OCI-LY1 (cell line): ENCODE measurements at regions not wholly inside any gene's neighbourhood (a gene's known extent, or its start where the extent isn't known, plus 50 kb on each side); places are given as distances from the start of the nearest gene placed in this dataset.

ENCODE experiments used
- H2AFZ ChIP-seq: fragments of 200-600 bp; sonication (generic), shearing (Covaris generic); 2 replicates; pipeline ENCODE4 v1.6.0; 2014; ENCODE audit warnings: antibody characterized with exemption, mild to moderate bottlenecking, low read length
- H3F3A ChIP-seq: fragments of 200-600 bp; sonication (generic), shearing (Covaris generic); 2 replicates; pipeline ENCODE4 v1.6.0; 2014; ENCODE audit warnings: mild to moderate bottlenecking, antibody characterized with exemption, low read length, moderate library complexity; ENCODE audit not compliant: insufficient read depth
- H3K27ac ChIP-seq: fragments of 200-600 bp; sonication (generic); 2 replicates; pipeline ENCODE4 v1.5.1; 2014; ENCODE audit warnings: low read length, mixed run types, mild to moderate bottlenecking, low read depth; ENCODE audit not compliant: poor library complexity, severe bottlenecking
- H3K27me3 ChIP-seq: fragments of 200-600 bp; sonication (generic); 2 replicates; pipeline ENCODE4 v1.6.0; 2014; ENCODE audit warnings: antibody characterized with exemption, mild to moderate bottlenecking, low read length, moderate library complexity; ENCODE audit not compliant: insufficient read depth
- H3K36me3 ChIP-seq: fragments of 200-600 bp; sonication (generic); 2 replicates; pipeline ENCODE4 v1.6.1; 2014; ENCODE audit warnings: mild to moderate bottlenecking, antibody characterized with exemption, low read length, moderate library complexity, mixed read lengths; ENCODE audit not compliant: insufficient read depth
- H3K4me1 ChIP-seq: fragments of 200-600 bp; sonication (generic); 2 replicates; pipeline ENCODE4 v1.5.1; 2014; ENCODE audit warnings: mild to moderate bottlenecking, low read length, moderate library complexity; ENCODE audit not compliant: insufficient read depth, severe bottlenecking
- H3K4me2 ChIP-seq: fragments of 200-600 bp; sonication (generic), shearing (Covaris generic); 2 replicates; pipeline ENCODE4 v1.6.1; 2014; ENCODE audit warnings: low read length
- H3K4me3 ChIP-seq: fragments of 200-600 bp; sonication (generic); 2 replicates; pipeline ENCODE4 v1.5.1; 2014; ENCODE audit warnings: low read length, low read depth, mild to moderate bottlenecking, mixed read lengths; ENCODE audit not compliant: poor library complexity, severe bottlenecking
- H3K79me2 ChIP-seq: fragments of 200-600 bp; shearing (Covaris generic); 2 replicates; pipeline ENCODE4 v1.6.1; 2016; ENCODE audit warnings: mixed run types, low read length, mixed read lengths; ENCODE audit not compliant: insufficient read depth
- H3K9ac ChIP-seq: fragments of 200-600 bp; sonication (generic), shearing (Covaris generic); 2 replicates; pipeline ENCODE4 v1.6.1; 2014; ENCODE audit warnings: mild to moderate bottlenecking, low read length, mixed read lengths
- H3K9me2 ChIP-seq: fragments of 200-600 bp; sonication (generic), shearing (Covaris generic); 2 replicates; pipeline ENCODE4 v1.6.1; 2014; ENCODE audit warnings: low read depth, mild to moderate bottlenecking, low read length, mixed read lengths
- H3K9me3 ChIP-seq: fragments of 200-600 bp; shearing (Covaris generic); 2 replicates; pipeline ENCODE4 v1.6.1; 2014; ENCODE audit warnings: low read length, mixed read lengths
- H4K20me1 ChIP-seq: fragments of 200-600 bp; sonication (generic), shearing (Covaris generic); 2 replicates; pipeline ENCODE4 v1.6.0; 2016; ENCODE audit warnings: mild to moderate bottlenecking, low read length; ENCODE audit not compliant: insufficient read depth
- CTCF ChIP-seq: fragments of 200-600 bp; sonication (generic), shearing (Covaris generic); IDR thresholded peaks from 2 replicates; pipeline ENCODE4 v1.5.1; 2017; ENCODE audit warnings: mild to moderate bottlenecking, antibody characterized with exemption, low read length, moderate library complexity, mixed read lengths
- EZH2 ChIP-seq: fragments of 200-600 bp; sonication (generic), shearing (Covaris generic); IDR thresholded peaks from 2 replicates; pipeline ENCODE4 v1.8.0; 2017; ENCODE audit warnings: borderline replicate concordance, mixed run types, mild to moderate bottlenecking, antibody characterized with exemption, low read length, moderate library complexity, mixed read lengths

- H4K20me1 ChIP-seq, result no peaks in the 10 kb centered on the region
- H3K27me3 ChIP-seq, result no peaks in the 10 kb centered on the region
- H3K4me1 ChIP-seq, result no peaks in the 10 kb centered on the region
- no peaks in the 10 kb centered on the region for H3K9me2 ChIP-seq
- no peak overlapping the region for H3K27ac ChIP-seq
- H3K4me3 ChIP-seq, result no peak overlapping the region
- no peaks in the 10 kb centered on the region for H3F3A ChIP-seq
- no peak overlapping the region for H2AFZ ChIP-seq
- H3K4me2 ChIP-seq, result no peak overlapping the region
- no peaks in the 10 kb centered on the region for H3K36me3 ChIP-seq
- H3K79me2 ChIP-seq, result no peaks in the 10 kb centered on the region
- H3K9ac ChIP-seq, result no peak overlapping the region
- TF ChIP-seq EZH2 (no peak), CTCF (no peak)
- no peaks in the 10 kb centered on the region for H3K9me3 ChIP-seq
These were observed 137.7 kb upstream of the BLID start for GRCh38 chr11:122253589-122254231.

GRCh38 chr11:122248939-122249338 is 132.9 kb upstream of the BLID start:
- Histone ChIP-seq H2AFZ (no peak overlapping the region), H3K4me3 (no peak overlapping the region), H3K36me3 (no peaks in the 10 kb centered on the region), H3K27me3 (no peaks in the 10 kb centered on the region), H3K9ac (no peak overlapping the region), H3K9me3 (no peaks in the 10 kb centered on the region), H3K79me2 (no peaks in the 10 kb centered on the region), H3K4me1 (no peaks in the 10 kb centered on the region), H3K4me2 (no peak overlapping the region), H3K27ac (no peak overlapping the region), H3F3A (no peaks in the 10 kb centered on the region), H3K9me2 (no peaks in the 10 kb centered on the region), H4K20me1 (no peaks in the 10 kb centered on the region)
- TF ChIP-seq CTCF (no peak), EZH2 (no peak)

- Histone ChIP-seq H4K20me1 (no peaks in the 10 kb centered on the region), H3K9ac (no peak overlapping the region), H3K79me2 (no peaks in the 10 kb centered on the region), H3F3A (no peaks in the 10 kb centered on the region), H3K36me3 (no peaks in the 10 kb centered on the region), H3K4me2 (no peak overlapping the region), H3K9me3 (no peaks in the 10 kb centered on the region), H3K4me3 (no peak overlapping the region), H3K9me2 (no peaks in the 10 kb centered on the region), H3K27me3 (no peaks in the 10 kb centered on the region), H3K27ac (no peak overlapping the region), H2AFZ (no peak overlapping the region), H3K4me1 (no peaks in the 10 kb centered on the region)
- TF ChIP-seq EZH2 (no peak), CTCF (no peak)
These were observed 132.1 kb upstream of the BLID start for GRCh38 chr11:122248131-122248530.
